Activated naive CD8-positive, alpha-beta T cell treated with anti-CD3 and anti-CD28 coated beads, Interleukin-2, amount 50 U/mL, for 24 hours (primary cell): ENCODE measurements at regions not wholly inside any gene's neighbourhood (a gene's known extent, or its start where the extent isn't known, plus 50 kb on each side); places are given as distances from the start of the nearest gene placed in this dataset.

ENCODE experiments used
- ATAC-seq: fragments of 150-1000 bp; cut with Tn5 transposase; one replicate; pipeline ENCODE4 v1.10.0; 2021
- DNase-seq: peaks from one replicate; pipeline ENCODE4 v3.0.0; 2021
- H3K27ac Mint-ChIP-seq: one replicate; pipeline ENCODE4 v1.8.0; 2021; ENCODE audit warnings: mild to moderate bottlenecking, mixed read lengths
- H3K27me3 Mint-ChIP-seq: one replicate; pipeline ENCODE4 v1.8.0; 2021; ENCODE audit warnings: mixed read lengths
- H3K36me3 Mint-ChIP-seq: one replicate; pipeline ENCODE4 v1.8.0; 2021; ENCODE audit warnings: low read depth, mixed read lengths
- H3K4me1 Mint-ChIP-seq: one replicate; pipeline ENCODE4 v1.8.0; 2021; ENCODE audit warnings: mixed read lengths
- H3K4me3 Mint-ChIP-seq: one replicate; pipeline ENCODE4 v1.8.0; 2021; ENCODE audit warnings: mild to moderate bottlenecking, moderate library complexity, mixed read lengths
- H3K9me3 Mint-ChIP-seq: one replicate; pipeline ENCODE4 v1.8.0; 2021; ENCODE audit warnings: mixed read lengths

DNA sequence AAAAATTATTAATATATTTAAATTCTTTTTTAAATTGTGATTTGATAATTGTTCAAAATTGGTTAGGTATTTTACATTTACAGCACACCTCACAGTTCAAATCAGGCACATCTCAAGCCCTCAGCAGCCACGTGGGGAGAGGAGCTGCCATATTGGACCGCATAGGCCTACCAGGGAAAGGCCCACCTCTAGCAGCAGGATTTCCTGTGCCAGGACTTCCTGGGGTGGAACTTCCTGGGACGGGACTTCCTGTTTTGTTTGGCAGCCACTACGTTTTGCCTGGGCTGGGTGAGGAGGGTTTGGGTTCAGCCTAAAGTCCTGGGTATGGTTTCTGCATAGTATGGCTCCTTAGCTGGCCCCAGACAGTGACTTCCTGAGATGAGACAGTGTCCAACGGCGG is 298.5 kb upstream of the FOXF1 start:
- no peaks in the 10 kb centered on the region for H3K4me1 Mint-ChIP-seq
- no peak for DNase-seq
- peaks cover 2% of the 10 kb centered on the region for H3K27me3 Mint-ChIP-seq
- H3K36me3 Mint-ChIP-seq: no peaks in the 10 kb centered on the region
- ATAC-seq: no peak
- H3K4me3 Mint-ChIP-seq: no peak overlapping the region
- peaks cover 15% of the 10 kb centered on the region for H3K9me3 Mint-ChIP-seq
- no peak overlapping the region for H3K27ac Mint-ChIP-seq

DNA sequence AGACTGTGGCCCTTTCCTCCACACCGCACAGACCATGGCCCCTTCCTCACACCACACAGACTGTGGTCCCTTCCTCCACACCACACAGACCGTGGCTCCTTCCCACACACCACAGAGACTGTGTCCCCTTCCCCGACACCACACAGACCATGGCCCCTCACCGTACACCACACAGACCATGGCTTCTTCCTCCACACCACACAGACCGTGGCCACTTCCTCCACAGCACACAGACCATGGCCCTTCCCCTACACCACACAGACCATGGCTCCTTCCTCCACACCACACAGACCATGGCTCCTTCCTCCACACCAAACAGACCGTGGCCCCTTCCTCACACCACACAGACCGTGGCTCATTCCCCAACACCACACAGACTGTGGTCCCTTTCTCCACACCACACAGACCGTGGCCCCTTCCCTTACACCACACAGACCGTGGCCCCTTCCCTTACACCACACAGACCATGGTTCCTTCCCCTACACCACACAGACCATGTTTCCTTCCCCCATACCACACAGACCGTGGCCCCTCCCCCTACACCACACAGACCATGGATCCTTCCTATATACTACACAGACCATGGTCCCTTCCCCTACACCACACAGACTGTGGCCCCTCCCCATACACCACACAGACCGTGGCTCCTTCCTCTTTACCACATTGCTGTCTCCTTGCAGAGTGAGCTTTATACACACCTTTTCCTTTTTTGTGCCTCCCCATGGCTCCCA is 297.5 kb upstream of the FOXF1 start:
- Mint-ChIP-seq H3K27ac (no peak overlapping the region), H3K36me3 (no peaks in the 10 kb centered on the region), H3K9me3 (peaks cover 15% of the 10 kb centered on the region), H3K4me1 (no peaks in the 10 kb centered on the region), H3K27me3 (peaks cover 2% of the 10 kb centered on the region), H3K4me3 (no peak overlapping the region)
- ATAC-seq (no peak), DNase-seq (no peak)

DNA sequence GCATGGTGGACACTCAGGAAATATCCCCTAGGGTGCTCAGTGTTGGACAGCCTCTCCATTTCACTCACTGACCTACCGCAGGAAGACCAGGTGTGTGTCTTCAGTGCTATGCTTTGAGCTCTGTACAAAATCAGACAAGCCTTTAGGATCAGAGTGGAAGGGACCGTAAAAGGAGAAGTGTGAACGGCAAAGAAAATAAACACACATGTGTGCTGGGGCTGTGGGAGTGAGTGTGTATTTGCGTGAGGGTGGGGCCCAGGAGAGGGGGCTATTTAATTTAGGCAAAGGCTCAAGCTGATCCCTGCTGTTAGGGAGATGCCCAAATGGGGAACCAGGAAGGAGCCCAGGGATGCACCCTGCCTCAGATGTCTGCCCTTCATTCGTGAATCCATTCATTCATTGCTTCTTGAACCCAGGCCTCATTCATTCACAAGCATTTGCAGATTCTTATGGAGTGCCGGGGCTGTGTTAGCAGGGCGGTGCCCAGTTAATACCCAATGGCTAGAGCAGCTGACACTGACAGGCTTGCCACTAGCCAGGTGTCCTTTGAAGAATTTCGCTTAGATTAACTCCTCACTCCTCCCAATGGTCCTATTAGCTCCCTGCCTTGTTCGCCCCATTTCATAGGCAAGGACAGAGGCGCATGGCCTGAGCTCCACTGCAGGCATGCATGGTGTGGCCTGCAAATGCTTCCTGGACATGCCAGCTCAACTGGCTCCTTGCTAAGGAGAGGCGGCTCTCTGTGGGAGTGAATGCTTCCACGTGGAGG is 296.7 kb upstream of the FOXF1 start:
- ATAC-seq (no peak), DNase-seq (no peak)
- Mint-ChIP-seq H3K27ac (no peak overlapping the region), H3K9me3 (peaks cover 15% of the 10 kb centered on the region), H3K27me3 (peaks cover 2% of the 10 kb centered on the region), H3K4me1 (no peaks in the 10 kb centered on the region), H3K4me3 (no peak overlapping the region), H3K36me3 (no peaks in the 10 kb centered on the region)

DNA sequence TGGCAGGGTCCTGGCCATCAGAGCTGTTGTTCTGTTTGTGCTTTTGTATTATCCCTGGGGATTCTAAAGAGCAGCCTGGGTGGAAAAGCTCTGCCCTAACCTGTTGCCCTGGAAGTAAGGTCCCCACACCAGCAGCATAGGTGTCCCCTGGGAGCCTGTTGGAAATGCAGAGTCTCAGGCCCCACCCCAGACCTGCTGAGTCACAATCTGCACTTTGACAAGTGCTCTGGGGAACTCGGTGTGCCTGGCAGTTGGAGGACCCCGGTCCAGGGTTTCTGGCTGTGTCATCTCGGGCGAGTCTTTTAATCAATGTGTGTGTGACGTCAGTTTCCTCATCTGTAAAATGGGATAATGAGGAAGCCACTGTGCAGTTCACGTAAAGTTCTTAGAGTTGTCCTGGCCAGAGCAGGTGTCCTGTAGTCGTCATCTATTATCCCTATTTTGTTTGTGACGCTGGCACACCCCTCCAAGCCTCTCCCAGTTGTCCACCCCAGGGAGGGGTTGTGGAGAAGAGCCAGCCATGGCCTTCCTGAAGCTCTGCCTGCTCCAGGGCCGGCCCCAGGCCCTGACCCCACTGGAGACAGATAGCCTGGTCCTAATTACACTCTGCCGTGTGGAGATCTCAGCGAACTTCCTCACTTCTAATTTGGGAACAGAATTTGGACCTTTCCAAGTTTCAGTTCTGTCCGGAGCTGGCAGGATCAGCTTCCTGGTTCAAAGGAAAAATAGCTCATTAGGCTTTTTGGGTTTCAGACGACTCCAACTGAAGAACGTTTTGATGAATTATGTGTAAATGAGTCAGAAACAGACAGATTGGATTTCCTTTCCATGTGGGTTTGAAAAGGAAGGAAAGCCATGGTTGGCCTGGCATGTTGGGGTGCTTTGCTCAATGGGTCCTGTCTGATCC is 295.7 kb upstream of the FOXF1 start:
- Mint-ChIP-seq H3K27ac (no peak overlapping the region), H3K27me3 (peaks cover 5% of the 10 kb centered on the region), H3K4me1 (no peaks in the 10 kb centered on the region), H3K4me3 (no peak overlapping the region), H3K9me3 (peaks cover 15% of the 10 kb centered on the region), H3K36me3 (no peaks in the 10 kb centered on the region)
- DNase-seq: no peak
- ATAC-seq: no peak

DNA sequence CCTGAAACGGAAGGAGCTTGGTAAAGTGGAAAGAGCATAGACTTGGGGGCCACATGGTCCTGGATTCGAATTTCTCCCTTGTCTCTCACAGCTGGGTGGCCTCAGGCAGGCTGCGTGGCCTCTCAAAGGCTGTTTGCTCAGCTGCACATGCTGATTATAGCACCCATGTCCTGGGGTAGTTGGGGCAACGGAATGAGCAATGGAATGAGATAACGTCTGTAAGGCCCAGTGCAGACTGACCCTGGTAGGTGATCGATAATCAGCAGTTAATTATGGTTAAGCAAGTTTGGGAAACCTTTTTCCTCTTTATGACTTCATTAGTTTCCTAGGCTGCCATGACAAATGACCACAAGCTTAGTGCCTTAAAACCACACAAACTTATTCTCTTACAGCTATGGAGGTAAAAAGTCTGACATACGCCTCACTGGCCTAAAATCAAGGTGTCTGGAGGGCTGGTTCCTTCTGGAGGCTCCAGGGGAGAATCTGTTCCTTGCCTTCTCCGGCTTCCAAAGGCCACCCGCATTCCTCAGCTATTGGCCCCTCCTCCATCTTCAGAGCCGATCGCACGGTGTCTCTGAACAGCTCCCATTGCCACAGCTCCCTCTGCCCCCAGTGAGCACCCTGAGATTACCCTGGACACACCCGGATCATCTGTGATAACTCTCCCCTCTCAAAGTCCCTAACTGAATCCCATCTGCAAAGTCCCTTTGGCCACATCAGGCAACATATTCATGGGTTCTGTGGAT is 294.9 kb upstream of the FOXF1 start:
- Mint-ChIP-seq H3K27me3 (peaks cover 5% of the 10 kb centered on the region), H3K4me1 (no peaks in the 10 kb centered on the region), H3K36me3 (no peaks in the 10 kb centered on the region), H3K27ac (no peak overlapping the region), H3K4me3 (no peak overlapping the region), H3K9me3 (peaks cover 15% of the 10 kb centered on the region)
- DNase-seq (no peak), ATAC-seq (no peak)

DNA sequence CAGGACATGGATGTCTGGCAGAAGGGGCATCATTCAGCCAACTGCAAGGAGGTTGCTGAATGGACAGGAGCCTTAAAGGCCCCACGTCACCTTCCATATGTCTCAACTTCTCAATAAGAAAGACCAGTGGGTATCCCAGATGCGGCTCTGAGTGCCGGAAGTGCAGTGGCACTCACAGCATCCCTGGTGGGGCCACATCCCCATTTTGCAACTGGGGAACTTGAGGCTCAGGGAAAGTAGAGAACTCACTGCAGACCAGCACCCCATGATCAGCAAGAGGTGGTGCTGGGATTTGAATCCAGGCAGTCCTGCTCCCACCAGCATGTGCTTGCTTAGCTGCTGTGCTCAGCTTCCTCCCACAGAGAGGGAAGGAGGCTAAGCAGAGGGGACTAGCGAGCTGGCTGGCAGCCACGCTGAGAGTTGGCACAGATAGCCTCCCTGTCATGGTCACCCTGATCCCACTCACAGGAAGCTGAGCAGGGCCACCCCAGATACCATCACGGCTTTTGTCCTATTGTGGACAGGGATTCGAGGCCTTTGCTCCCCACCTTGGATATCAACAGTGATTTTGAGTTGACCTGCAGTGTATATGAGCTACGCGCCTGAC is 294.2 kb upstream of the FOXF1 start:
- peaks cover 9% of the 10 kb centered on the region for H3K27me3 Mint-ChIP-seq
- no peak for DNase-seq
- H3K36me3 Mint-ChIP-seq: no peaks in the 10 kb centered on the region
- no peaks in the 10 kb centered on the region for H3K4me1 Mint-ChIP-seq
- no peak overlapping the region for H3K27ac Mint-ChIP-seq
- no peak for ATAC-seq
- peaks cover 11% of the 10 kb centered on the region for H3K9me3 Mint-ChIP-seq
- H3K4me3 Mint-ChIP-seq: no peak overlapping the region

DNA sequence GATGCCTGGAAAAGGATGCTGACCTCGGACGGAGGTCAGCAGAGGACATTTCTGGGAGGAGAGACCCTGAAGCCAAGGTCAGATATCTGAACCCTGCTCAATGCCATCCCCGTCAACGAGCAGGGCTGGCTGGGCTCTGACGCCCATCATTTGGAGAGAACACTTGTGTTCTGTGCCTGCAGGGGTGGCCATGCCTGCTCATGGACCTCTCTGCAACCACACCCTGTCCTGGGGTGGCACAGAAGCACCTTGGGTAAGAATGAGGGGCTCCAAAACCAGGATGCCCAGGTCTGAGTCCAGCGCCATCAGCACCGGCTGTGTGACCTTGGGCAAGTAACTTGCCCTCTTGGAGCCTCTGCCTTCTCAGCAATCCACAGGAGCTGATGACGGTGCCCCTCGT is 293.7 kb upstream of the FOXF1 start:
- H3K27me3 Mint-ChIP-seq: peaks cover 9% of the 10 kb centered on the region
- ATAC-seq: no peak

DNA sequence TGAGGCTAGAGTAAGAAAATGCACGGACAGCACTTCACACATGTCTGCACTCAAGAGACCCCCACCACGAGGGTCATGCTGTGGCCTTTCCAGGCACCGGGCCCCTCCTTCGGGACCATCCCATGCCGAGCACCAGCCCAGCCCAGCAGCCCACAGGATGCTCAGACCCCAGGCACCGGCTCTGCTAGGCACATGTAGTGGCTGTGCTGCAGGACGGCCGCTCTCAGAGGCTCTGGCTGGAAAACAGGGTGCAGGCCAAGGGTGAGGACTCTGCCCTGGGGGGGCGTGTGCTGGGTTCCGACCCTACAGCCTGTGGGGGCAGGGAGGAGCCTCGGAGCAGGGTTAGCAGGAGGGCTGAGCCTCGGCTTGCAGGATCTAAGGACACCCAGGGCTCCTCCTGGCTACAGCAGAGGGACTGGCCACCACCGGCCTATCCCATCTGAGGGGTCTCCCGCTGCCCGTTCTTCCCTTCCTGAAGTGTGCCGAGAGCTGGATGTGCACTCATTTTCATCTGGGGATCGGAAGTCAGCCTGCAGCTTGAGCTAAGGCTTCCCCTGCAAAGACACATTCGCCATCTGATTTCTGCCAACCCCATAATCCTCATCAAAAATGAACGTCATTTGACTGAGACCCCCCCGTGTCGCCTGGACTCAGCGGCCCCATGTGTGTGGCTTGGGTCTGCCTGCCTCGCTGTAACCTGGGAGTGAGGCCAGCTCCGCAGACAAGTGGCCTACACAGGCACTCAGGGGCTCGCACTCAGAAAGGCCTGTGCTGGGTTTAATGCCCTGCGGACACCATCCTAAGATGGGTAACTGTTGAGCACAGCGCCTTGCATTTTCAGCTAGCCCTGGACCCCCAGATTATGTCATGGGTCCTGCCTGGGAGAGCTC is 293.1 kb upstream of the FOXF1 start:
- Mint-ChIP-seq H3K4me1 (no peaks in the 10 kb centered on the region), H3K27ac (no peak overlapping the region), H3K36me3 (no peaks in the 10 kb centered on the region), H3K4me3 (no peak overlapping the region), H3K27me3 (peaks cover 10% of the 10 kb centered on the region), H3K9me3 (peaks cover 7% of the 10 kb centered on the region)
- no peak for ATAC-seq
- DNase-seq: no peak

More for the DNA sequence above, 293.7 kb upstream of the FOXF1 start:
- Mint-ChIP-seq H3K4me1 (no peaks in the 10 kb centered on the region), H3K36me3 (no peaks in the 10 kb centered on the region), H3K9me3 (peaks cover 10% of the 10 kb centered on the region), H3K4me3 (no peak overlapping the region), H3K27ac (no peak overlapping the region)
- no peak for DNase-seq

DNA sequence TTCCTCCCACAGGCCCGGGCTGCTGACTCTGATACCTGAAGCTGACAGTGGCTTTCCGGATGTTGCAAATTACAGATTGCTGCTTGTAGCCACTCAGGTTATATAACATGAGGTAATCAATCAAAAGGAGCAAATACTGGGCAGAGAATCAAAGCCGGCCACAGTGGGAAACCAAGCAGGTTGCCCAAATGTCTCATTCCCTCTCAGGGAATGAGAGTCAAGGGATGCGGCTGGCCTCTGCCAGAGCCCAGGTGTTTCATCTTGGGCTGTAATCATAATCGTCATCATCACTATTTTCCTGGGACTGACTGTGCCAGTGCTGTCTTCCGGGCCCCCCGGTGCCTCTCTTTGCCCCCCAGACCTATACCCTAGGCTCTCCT is 292.4 kb upstream of the FOXF1 start:
- ATAC-seq: no peak

DNA sequence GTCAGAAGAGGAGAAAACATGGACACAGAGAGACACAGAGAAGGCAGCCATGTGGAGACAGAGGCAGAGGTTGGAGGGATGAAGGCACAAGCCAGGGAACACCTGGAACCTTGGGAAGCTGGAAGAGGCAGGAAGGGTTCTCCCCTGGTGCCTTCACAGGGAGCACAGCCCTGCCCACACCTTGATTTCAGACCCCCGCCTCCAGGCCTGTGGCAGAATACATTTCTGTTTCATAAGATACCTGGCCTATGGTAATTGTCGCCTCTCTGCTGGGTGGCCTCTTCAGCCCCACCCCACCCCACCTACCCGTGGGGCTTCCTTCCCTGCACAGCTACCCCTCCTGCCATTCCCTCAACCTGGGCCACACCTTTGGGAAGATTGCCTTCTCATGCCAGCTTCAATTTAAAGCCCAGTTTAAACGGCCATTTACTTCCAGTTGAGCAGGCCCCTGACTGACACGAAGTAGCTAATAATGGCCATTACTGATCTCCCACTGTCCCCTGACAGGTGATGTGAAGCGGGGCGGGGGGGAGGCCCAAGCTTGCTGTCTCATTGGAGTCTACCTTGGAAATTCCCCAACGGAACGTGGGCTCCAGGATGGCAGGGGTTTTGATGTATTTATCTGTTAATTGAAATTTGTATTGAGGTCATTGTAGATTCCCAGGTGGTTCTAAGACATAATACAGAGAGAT is 291.7 kb upstream of the FOXF1 start:
- Mint-ChIP-seq H3K36me3 (no peaks in the 10 kb centered on the region), H3K4me3 (no peak overlapping the region), H3K27ac (no peak overlapping the region), H3K27me3 (peaks cover 21% of the 10 kb centered on the region), H3K4me1 (no peaks in the 10 kb centered on the region), H3K9me3 (no peaks in the 10 kb centered on the region)
- ATAC-seq (no peak), DNase-seq (no peak)

More for the DNA sequence above, 292.4 kb upstream of the FOXF1 start:
- H3K4me1 Mint-ChIP-seq: no peaks in the 10 kb centered on the region
- no peaks in the 10 kb centered on the region for H3K36me3 Mint-ChIP-seq
- no peak overlapping the region for H3K4me3 Mint-ChIP-seq
- peaks cover 1% of the 10 kb centered on the region for H3K9me3 Mint-ChIP-seq
- DNase-seq: no peak
- H3K27me3 Mint-ChIP-seq: peaks cover 13% of the 10 kb centered on the region
- no peak overlapping the region for H3K27ac Mint-ChIP-seq

DNA sequence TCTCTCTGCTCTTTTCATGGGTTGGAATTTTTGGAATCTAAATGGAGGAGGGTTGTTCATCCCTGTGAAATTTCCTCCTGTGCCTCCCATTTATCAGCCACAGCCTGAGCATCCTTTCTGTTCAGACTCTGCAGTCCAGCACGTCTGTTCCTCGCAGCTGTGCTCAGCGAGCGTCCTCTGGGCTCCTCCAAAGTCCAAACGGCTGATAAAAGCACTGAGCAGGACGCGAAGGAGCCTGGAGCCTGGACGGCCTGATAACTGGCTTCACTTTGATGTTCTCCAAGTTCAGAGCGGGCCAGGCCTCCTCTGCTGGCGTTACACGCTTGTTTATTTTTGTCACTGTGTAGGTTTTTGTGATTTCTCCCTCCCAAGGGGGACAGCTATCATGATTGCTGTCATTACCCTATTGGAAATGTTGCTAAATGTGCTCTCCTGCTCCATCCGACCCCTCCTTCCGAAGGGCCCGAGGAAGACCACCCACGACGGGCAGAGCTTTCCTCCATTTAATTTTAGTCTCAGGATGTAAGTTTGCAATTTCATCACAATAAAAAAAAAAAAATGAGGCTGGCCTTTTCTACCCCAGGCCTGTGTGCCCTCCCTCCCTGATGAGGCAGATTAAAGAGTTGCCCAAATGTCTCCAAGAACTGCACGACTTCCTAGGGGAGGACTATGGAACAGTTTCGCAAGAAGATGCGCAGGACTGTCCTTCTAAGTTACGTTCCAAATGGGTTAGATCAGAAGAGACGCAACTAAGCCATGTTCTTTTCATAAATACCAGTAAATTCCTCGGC is 290.5 kb upstream of the FOXF1 start:
- ATAC-seq (no peak), DNase-seq (no peak)
- Mint-ChIP-seq H3K27ac (no peak overlapping the region), H3K9me3 (no peaks in the 10 kb centered on the region), H3K27me3 (peaks cover 19% of the 10 kb centered on the region), H3K4me1 (no peaks in the 10 kb centered on the region), H3K36me3 (no peaks in the 10 kb centered on the region), H3K4me3 (no peak overlapping the region)

DNA sequence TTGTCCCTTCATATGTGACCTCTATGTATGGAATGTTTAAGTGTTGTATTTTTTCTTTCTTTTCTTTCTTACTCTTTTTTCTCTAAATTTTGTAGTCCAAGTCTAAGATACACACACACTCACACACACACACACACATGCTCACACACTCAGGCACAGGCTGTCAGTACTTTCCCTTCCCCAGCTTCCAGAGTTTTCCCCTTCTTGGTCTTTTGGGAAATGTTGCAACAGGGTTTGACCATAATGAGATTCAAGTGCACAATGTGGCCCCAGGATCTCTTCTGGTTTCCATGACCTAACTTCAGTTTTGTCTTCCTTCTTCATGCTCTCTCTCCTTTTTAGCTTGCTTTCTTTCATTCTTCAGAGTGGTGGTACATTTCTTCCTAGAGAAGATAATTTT is 289.8 kb upstream of the FOXF1 start:
- Mint-ChIP-seq H3K36me3 (no peaks in the 10 kb centered on the region), H3K27ac (no peak overlapping the region), H3K27me3 (peaks cover 19% of the 10 kb centered on the region), H3K9me3 (no peaks in the 10 kb centered on the region), H3K4me3 (no peak overlapping the region), H3K4me1 (no peaks in the 10 kb centered on the region)
- DNase-seq: no peak
- ATAC-seq: no peak
